ENCODE measurements at regions not wholly inside any gene's neighbourhood (a gene's known extent, or its start where the extent isn't known, plus 50 kb on each side); places are given as distances from the start of the nearest gene placed in this dataset.

DNA sequence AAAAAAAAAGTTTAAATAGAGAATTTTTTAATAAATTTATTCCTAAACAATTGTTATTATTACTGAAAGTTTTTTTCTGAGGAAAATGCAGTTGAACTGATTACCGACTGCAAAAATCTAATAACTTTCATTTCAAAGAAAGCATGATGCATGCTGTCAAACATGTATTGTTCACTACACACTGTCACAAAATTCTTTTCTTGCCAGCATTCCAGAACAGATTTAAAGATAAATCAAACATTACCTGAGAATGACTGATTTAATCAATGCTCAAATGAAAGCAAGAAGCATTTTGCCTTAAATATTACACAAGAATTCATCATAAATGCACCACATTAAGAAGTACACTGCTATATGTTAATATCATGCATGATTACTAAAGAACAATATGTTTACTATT is 588.3 kb downstream of the SLC16A7 start:
- TF ChIP-seq, protein P1, sequence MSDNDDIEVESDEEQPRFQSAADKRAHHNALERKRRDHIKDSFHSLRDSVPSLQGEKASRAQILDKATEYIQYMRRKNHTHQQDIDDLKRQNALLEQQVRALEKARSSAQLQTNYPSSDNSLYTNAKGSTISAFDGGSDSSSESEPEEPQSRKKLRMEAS (CRISPR knock-in tag; IDR thresholded peaks at IDR 0.05), result no peak
- TF ChIP-seq, protein P2, sequence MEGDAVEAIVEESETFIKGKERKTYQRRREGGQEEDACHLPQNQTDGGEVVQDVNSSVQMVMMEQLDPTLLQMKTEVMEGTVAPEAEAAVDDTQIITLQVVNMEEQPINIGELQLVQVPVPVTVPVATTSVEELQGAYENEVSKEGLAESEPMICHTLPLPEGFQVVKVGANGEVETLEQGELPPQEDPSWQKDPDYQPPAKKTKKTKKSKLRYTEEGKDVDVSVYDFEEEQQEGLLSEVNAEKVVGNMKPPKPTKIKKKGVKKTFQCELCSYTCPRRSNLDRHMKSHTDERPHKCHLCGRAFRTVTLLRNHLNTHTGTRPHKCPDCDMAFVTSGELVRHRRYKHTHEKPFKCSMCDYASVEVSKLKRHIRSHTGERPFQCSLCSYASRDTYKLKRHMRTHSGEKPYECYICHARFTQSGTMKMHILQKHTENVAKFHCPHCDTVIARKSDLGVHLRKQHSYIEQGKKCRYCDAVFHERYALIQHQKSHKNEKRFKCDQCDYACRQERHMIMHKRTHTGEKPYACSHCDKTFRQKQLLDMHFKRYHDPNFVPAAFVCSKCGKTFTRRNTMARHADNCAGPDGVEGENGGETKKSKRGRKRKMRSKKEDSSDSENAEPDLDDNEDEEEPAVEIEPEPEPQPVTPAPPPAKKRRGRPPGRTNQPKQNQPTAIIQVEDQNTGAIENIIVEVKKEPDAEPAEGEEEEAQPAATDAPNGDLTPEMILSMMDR (IDR thresholded peaks at IDR 0.05 in 2 of 3, conservative IDR thresholded peaks at IDR 0.05 in 1 of 3; ENCODE audit: insufficient read depth in 2 of 3, low read depth in 1 of 3, low read length in 3 of 3), result no peak

Data from K562 (cell line).